HepG2 (cell line): ENCODE measurements at regions not wholly inside any gene's neighbourhood (a gene's known extent, or its start where the extent isn't known, plus 50 kb on each side); places are given as distances from the start of the nearest gene placed in this dataset.
A peak's percentile ranks its signal among the peaks of the same experiment; 100 is the strongest.

ENCODE experiments used
- ATAC-seq: fragments of 200-7000 bp; cut with Tn5 transposase; 3 replicates; pipeline ENCODE4 v1.9.1; 2020; ENCODE audit warnings: mild to moderate bottlenecking, moderate library complexity
- BruUV-seq: library from RNA; stranded (reverse); fragments of 400-500 nt; replicated peaks from 2 replicates; lab custom pipeline; 2021; lab: Mats Ljungman, UMichigan
- CTCF ChIA-PET: fragments of 300-600 bp; formaldehyde crosslinking; extraction: SDS; loops from one replicate; lab custom pipeline; 2021; ENCODE audit warnings: low total read pairs, inconsistent platforms, low intra/inter-chr PET ratio; lab: Yijun Ruan, JAX
- POLR2A ChIA-PET: fragments of 350-600 bp; sonication (Branson Sonifier 250); formaldehyde crosslinking; loops from one replicate; lab custom pipeline; 2020; ENCODE audit warnings: antibody characterized with exemption, inconsistent platforms; lab: Yijun Ruan, JAX
- DNase-seq: peaks from one replicate; pipeline ENCODE4 v3.0.0-alpha.2; 2015; ENCODE audit warnings: low spot score
- FAIRE-seq: peaks from 3 replicates; lab custom pipeline; 2011; peaks lifted over from hg19 to GRCh38; lab: Jason Lieb, UNC
- H2AFZ ChIP-seq: one replicate; pipeline ENCODE4 v1.6.1; 2011; ENCODE audit warnings: low read length, inconsistent platforms
- H3K27ac ChIP-seq: fragments of 300-600 bp; 3 replicates; pipeline ENCODE4 v1.8.0; 2011; ENCODE audit warnings: mixed run types, mild to moderate bottlenecking, mixed read lengths, low read length, inconsistent platforms; ENCODE audit not compliant: insufficient read depth; ENCODE audit errors: extremely low read length
- H3K27me3 ChIP-seq, 2 experiments: fragments of 200-600 bp in 1 of 2; 2 replicates in 1 of 2; 3 replicates in 1 of 2; pipeline versions ENCODE4 v1.6.0 to v1.8.0; 2011; ENCODE audit warnings: low read length in 2 of 2, mild to moderate bottlenecking in 2 of 2, moderate library complexity in 2 of 2, inconsistent platforms in 1 of 2; ENCODE audit not compliant: insufficient read depth in 2 of 2, control insufficient read depth in 1 of 2
- H3K36me3 ChIP-seq, 2 experiments: fragments of 200-600 bp in 1 of 2; replicated peaks in 1 of 2; 2 replicates in 1 of 2; 3 replicates in 1 of 2; pipeline versions ENCODE4 v1.5.1 to v1.8.0; 2011; ENCODE audit warnings: low read length in 2 of 2, inconsistent platforms in 1 of 2; ENCODE audit not compliant: insufficient read depth in 2 of 2, control insufficient read depth in 1 of 2
- H3K4me1 ChIP-seq: 2 replicates; pipeline ENCODE4 v1.5.1; 2012; ENCODE audit warnings: low read length, inconsistent platforms; ENCODE audit not compliant: insufficient read depth
- H3K4me2 ChIP-seq: 2 replicates; pipeline ENCODE4 v1.6.0; 2011; ENCODE audit warnings: low read depth, low read length, inconsistent platforms
- H3K4me3 ChIP-seq, 3 experiments: fragments of 200-600 bp in 1 of 3; sonication (generic), shearing (Covaris generic) in 1 of 3; replicated peaks in 1 of 3; 2 replicates each; pipeline ENCODE4 v1.5.1; 2011 to 2016; ENCODE audit warnings: low read length in 3 of 3, inconsistent platforms in 2 of 3, low read depth in 2 of 3, mild to moderate bottlenecking in 2 of 3, control low read depth in 1 of 3, mixed read lengths in 1 of 3; ENCODE audit not compliant: insufficient read depth in 1 of 3
- H3K79me2 ChIP-seq: one replicate; pipeline ENCODE4 v1.6.1; 2011; ENCODE audit warnings: low read length, inconsistent platforms; ENCODE audit not compliant: insufficient read depth
- H3K9ac ChIP-seq: 2 replicates; pipeline ENCODE4 v1.6.0; 2011; ENCODE audit warnings: mild to moderate bottlenecking, low read depth, low read length, inconsistent platforms; ENCODE audit not compliant: insufficient read depth
- H3K9me3 ChIP-seq: 2 replicates; pipeline ENCODE4 v1.5.1; 2012; ENCODE audit warnings: mild to moderate bottlenecking, low read length
- H4K20me1 ChIP-seq: 2 replicates; pipeline ENCODE4 v1.6.0; 2011; ENCODE audit warnings: inconsistent platforms, mild to moderate bottlenecking, low read length, moderate library complexity; ENCODE audit not compliant: insufficient read depth
- ELF4 ChIP-seq: sonication (generic); formaldehyde crosslinking; IDR thresholded peaks from 2 replicates; pipeline ENCODE4 v1.5.0; 2020; ENCODE audit warnings: missing genetic modification reagents, mild to moderate bottlenecking, moderate library complexity, borderline replicate concordance
- MED1 ChIP-seq: sonication (generic); formaldehyde crosslinking; IDR thresholded peaks from 2 replicates; pipeline ENCODE4 v1.4.0; 2020; ENCODE audit warnings: missing genetic modification reagents
- POGK ChIP-seq: sonication (generic); formaldehyde crosslinking; conservative IDR thresholded peaks from 2 replicates; pipeline ENCODE4 v1.8.0; 2022; ENCODE audit warnings: mild to moderate bottlenecking, moderate library complexity, missing genetic modification reagents
- PPARG ChIP-seq: conservative IDR thresholded peaks from 2 replicates; pipeline ENCODE4 v1.6.1; 2016; ENCODE audit warnings: missing biosample characterization, missing genetic modification reagents
- ZBTB44 ChIP-seq: sonication (generic); formaldehyde crosslinking; IDR thresholded peaks from 2 replicates; pipeline ENCODE4 v1.4.0; 2020; ENCODE audit warnings: missing genetic modification reagents
- ZNF335 ChIP-seq: sonication (generic); formaldehyde crosslinking; IDR thresholded peaks from 2 replicates; pipeline ENCODE4 v1.4.0; 2020; ENCODE audit warnings: missing genetic modification reagents
- ZNF737 ChIP-seq: sonication (generic); formaldehyde crosslinking; IDR thresholded peaks from 2 replicates; pipeline ENCODE4 v1.5.0; 2020; ENCODE audit warnings: missing genetic modification reagents, mild to moderate bottlenecking, borderline replicate concordance
- WGBS: methylation state at CpG from one replicate; pipeline ENCODE4 v1.1.6; 2017; ENCODE audit warnings: low lambda C conversion rate; 5-methylcytosine and 5-hydroxymethylcytosine counted together
- in situ Hi-C: cut with HindIII; loops from 2 replicates; pipeline ENCODE4 v1.10.0; 2017; ENCODE audit warnings: low pct_unique_long_range_greater_than_20kb; ENCODE audit not compliant: extremely low pct_ligation_motif_present
- intact Hi-C: fragments of 100-400 bp; cut with micrococcal nuclease; formaldehyde crosslinking; loops from one replicate; pipeline ENCODE4 v1.10.0; 2022; ENCODE audit not compliant: unreplicated experiment

GRCh38 chr5:34496701-34497469 lies 159.2 kb upstream of the RAI14 start:
- Histone ChIP-seq H3K9ac (no peak overlapping the region), H3K27ac (no peak overlapping the region), H3K9me3 (no peaks in the 10 kb centered on the region), H3K4me1 (peaks cover 65% of the 10 kb centered on the region), H3K4me3 (no peak overlapping the region), H3K4me2 (no peak overlapping the region), H3K27me3 (no peaks in the 10 kb centered on the region; a peak in 1 of 5 replicates), H3K36me3 (no peaks in the 10 kb centered on the region), H4K20me1 (no peaks in the 10 kb centered on the region), H2AFZ (no peak overlapping the region), H3K79me2 (no peaks in the 10 kb centered on the region)
- FAIRE-seq (no peak), ATAC-seq (peak; percentile 37; the same call in 2 of the 3 replicates), DNase-seq (no peak)
- intact Hi-C loops: no loop called here
- ChIA-PET POLR2A (interaction anchor here (0.7 kb wide), 1 partner anchor 9 kb away, joined by 3 read pairs; no protein-coding TSS in a partner anchor), CTCF (no interaction called here)
- no TSS peak for BruUV-seq
- in situ Hi-C loops: no loop called here
- TF ChIP-seq ZBTB44 (no peak), ZNF737 (CRISPR knock-in tag) (0 out of 2 replicates have a peak, but pooled peaks have one; percentile 29), ZNF335 (CRISPR knock-in tag) (no peak), MED1 (CRISPR knock-in tag) (no peak), POGK (CRISPR knock-in tag) (no peak), PPARG (CRISPR knock-in tag) (no peak), ELF4 (CRISPR knock-in tag) (no peak)
- 61% methylated on average over 8 of the region's 10 CpGs for whole genome bisulfite sequencing
